AG04449 (cell line): ENCODE measurements at regions not wholly inside any gene's neighbourhood (a gene's known extent, or its start where the extent isn't known, plus 50 kb on each side); places are given as distances from the start of the nearest gene placed in this dataset.
A peak's percentile ranks its signal among the peaks of the same experiment; 100 is the strongest.
"Not testable (repeated sequence)": the region's sequence is repeated elsewhere in the genome, so short reads cannot be mapped to it uniquely, and the experiment has no call there.

Experiments used
- CTCF ChIA-PET: fragments of 350-600 bp; formaldehyde crosslinking; extraction: SDS; loops from one replicate; lab custom pipeline; 2021; ENCODE audit warnings: antibody characterized with exemption; lab: Yijun Ruan, JAX
- POLR2A ChIA-PET: fragments of 400-600, 350-600 bp; formaldehyde crosslinking; extraction: SDS; loops from one replicate; lab custom pipeline; 2020; ENCODE audit warnings: antibody characterized with exemption, inconsistent platforms; lab: Yijun Ruan, JAX
- DNase-seq: peaks from one replicate; pipeline ENCODE4 v3.0.0-alpha.2; 2010; ENCODE audit warnings: low read depth, low spot score
- H3K4me3 ChIP-seq: 2 replicates; pipeline ENCODE4 v1.5.1; 2011; ENCODE audit warnings: low read depth, mild to moderate bottlenecking, control low read depth, low read length
- TF ChIP-seq, protein P1 (sequence below): IDR thresholded peaks from one replicate; pipeline ENCODE4 v1.5.1; 2011; ENCODE audit warnings: mild to moderate bottlenecking, moderate library complexity, low read length, control low read depth, inconsistent platforms; ENCODE audit not compliant: insufficient read depth; ENCODE audit errors: missing control alignments

DNA sequence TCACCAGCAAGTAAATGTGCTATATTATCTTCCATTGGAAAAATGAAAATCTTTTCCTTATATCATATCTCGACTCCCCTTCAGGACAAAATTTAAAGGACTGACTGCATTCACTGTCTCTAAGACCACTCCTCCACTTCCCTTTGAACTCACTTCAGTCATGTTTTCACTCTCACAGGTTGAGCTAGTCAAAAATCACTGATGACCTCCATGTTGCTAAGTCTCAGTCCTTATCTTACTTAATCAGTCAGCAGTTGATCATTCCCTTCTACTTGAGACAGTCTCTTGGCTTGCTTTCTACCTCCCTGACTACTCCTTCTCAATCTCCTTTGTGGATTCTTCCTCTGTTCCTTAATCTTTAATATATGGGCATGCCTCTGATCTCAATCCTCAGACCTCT, 117.0 kb upstream of the LSM6 start:
- TF ChIP-seq, protein P1, sequence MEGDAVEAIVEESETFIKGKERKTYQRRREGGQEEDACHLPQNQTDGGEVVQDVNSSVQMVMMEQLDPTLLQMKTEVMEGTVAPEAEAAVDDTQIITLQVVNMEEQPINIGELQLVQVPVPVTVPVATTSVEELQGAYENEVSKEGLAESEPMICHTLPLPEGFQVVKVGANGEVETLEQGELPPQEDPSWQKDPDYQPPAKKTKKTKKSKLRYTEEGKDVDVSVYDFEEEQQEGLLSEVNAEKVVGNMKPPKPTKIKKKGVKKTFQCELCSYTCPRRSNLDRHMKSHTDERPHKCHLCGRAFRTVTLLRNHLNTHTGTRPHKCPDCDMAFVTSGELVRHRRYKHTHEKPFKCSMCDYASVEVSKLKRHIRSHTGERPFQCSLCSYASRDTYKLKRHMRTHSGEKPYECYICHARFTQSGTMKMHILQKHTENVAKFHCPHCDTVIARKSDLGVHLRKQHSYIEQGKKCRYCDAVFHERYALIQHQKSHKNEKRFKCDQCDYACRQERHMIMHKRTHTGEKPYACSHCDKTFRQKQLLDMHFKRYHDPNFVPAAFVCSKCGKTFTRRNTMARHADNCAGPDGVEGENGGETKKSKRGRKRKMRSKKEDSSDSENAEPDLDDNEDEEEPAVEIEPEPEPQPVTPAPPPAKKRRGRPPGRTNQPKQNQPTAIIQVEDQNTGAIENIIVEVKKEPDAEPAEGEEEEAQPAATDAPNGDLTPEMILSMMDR = no peak
- DNase-seq = no peak
- no peak overlapping the region for H3K4me3 ChIP-seq
- POLR2A ChIA-PET = no interaction called here
- CTCF ChIA-PET = no interaction called here

DNA sequence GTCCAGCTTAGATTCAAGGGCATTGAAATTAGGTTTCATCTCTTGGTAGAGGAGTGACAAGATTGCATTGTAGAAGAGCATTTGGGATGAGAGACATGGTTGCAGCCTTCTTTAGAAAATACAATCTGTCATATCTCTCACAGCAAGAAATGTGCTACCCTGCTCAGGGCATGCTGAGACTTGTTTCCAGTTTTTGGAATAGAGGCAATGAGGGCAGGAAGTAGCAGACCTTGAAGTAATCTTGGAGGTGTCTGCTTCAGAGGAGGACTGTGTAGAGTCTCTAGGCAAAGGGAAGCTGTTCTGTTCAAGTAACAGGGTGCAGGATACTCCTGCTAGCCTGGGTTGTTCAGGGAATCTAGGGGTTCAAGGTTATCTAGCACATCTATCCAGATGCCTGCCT, 116.1 kb upstream of the ZNF827 start:
- TF ChIP-seq, protein P1 = no peak
- POLR2A ChIA-PET = no interaction called here
- H3K4me3 ChIP-seq = no peak overlapping the region
- no peak for DNase-seq
- CTCF ChIA-PET = interaction anchor here (1.3 kb wide), 1 partner anchor 10 kb away, joined by 4 read pairs; no protein-coding TSS in a partner anchor

DNA sequence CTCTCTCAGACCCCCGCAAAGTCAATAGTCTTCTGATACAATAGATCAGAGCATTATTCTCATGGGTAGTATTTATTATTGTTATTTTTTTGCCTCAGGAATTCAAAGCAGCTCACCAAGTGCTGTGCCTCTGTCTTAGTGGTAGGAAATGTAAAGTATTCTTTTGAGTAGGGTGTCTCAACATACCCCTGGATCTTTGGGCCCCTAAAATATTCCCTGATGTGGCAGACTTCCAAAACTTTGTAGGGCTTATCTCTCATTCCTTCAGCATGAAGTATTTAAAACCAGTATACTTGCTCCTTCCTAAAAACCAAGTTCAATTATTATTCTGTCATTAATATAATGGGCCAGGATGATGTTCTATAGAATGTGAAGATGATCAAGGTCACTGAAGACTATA, 115.3 kb upstream of the ZNF827 start:
- ChIA-PET POLR2A (no interaction called here), CTCF (interaction anchor here (1.3 kb wide), 1 partner anchor 10 kb away, joined by 4 read pairs; no protein-coding TSS in a partner anchor)
- no peak for DNase-seq
- no peak overlapping the region for H3K4me3 ChIP-seq
- TF ChIP-seq, protein P1 = no peak

GRCh38 chr4:146051728-146052391, 113.2 kb upstream of the ZNF827 start:
- ChIA-PET POLR2A (no interaction called here), CTCF (interaction anchor here (1.1 to 1.5 kb wide), 2 partner anchors 44 to 96 kb away, joined by 3 to 6 read pairs; no protein-coding TSS in a partner anchor)
- DNase-seq = peak; percentile 69

GRCh38 chr4:146051223-146051622, 112.6 kb upstream of the ZNF827 start:
- TF ChIP-seq, protein P1 = no peak
- DNase-seq = no peak
- ChIA-PET POLR2A (no interaction called here), CTCF (interaction anchor here (1.1 to 1.5 kb wide), 2 partner anchors 44 to 95 kb away, joined by 3 to 6 read pairs; no protein-coding TSS in a partner anchor)
- H3K4me3 ChIP-seq = no peak overlapping the region

More at GRCh38 chr4:146051728-146052391, 113.2 kb upstream of the ZNF827 start:
- TF ChIP-seq, protein P1 = no peak
- no peak overlapping the region for H3K4me3 ChIP-seq

- H3K4me3 ChIP-seq = no peak overlapping the region
- TF ChIP-seq, protein P1 = no peak
- ChIA-PET CTCF (interaction anchor here (0.8 to 2.0 kb wide), 2 partner anchors 9 to 17 kb away, joined by 3 to 5 read pairs; no protein-coding TSS in a partner anchor), POLR2A (no interaction called here)
- DNase-seq = no peak
These were observed 111.2 kb upstream of the ZNF827 start for GRCh38 chr4:146049802-146050201.

GRCh38 chr4:146047768-146048167, 109.1 kb upstream of the ZNF827 start:
- POLR2A ChIA-PET, H3K4me3 ChIP-seq, DNase-seq, CTCF ChIA-PET: not testable (repeated sequence)
